ENCODE measurements at regions not wholly inside any gene's neighbourhood (a gene's known extent, or its start where the extent isn't known, plus 50 kb on each side); places are given as distances from the start of the nearest gene placed in this dataset.

- Histone ChIP-seq H3K9me3 (ENCODE audit: control insufficient read depth, low read depth, low read length) (no peaks in the 10 kb centered on the region), H3K4me3 (ENCODE audit: control insufficient read depth in 2 of 3, extremely low read depth in 1 of 3, insufficient read depth in 2 of 3, low read depth in 1 of 3, low read length in 3 of 3) (no peak overlapping the region), H3K9me1 (ENCODE audit: control insufficient read depth, extremely low read depth, insufficient read depth, low read length) (no peaks in the 10 kb centered on the region), H3K4me2 (ENCODE audit: control insufficient read depth, extremely low read depth, insufficient read depth, low read depth, low read length) (no peak overlapping the region), H4K20me1 (ENCODE audit: control insufficient read depth, extremely low read depth, insufficient read depth, low read length) (no peaks in the 10 kb centered on the region), H3K79me2 (ENCODE audit: control insufficient read depth, insufficient read depth, low read length) (no peaks in the 10 kb centered on the region), H3K9ac (ENCODE audit: control insufficient read depth, extremely low read depth, insufficient read depth, low read length) (no peak overlapping the region), H3K36me3 (ENCODE audit: control insufficient read depth in 2 of 2, extremely low read depth in 1 of 2, insufficient read depth in 2 of 2, low read length in 2 of 2) (no peaks in the 10 kb centered on the region), H3K27ac (ENCODE audit: control insufficient read depth, insufficient read depth, low read length) (no peak overlapping the region), H3K4me1 (ENCODE audit: control insufficient read depth, extremely low read depth, insufficient read depth, low read length) (no peaks in the 10 kb centered on the region), H2AFZ (ENCODE audit: control insufficient read depth, low read length) (no peak overlapping the region), H3K27me3 (ENCODE audit: control insufficient read depth, extremely low read depth, insufficient read depth, low read length) (no peaks in the 10 kb centered on the region)
- dilution Hi-C loops (cut with MboI; ENCODE audit: extremely low pct_ligation_motif_present, low sequenced_read_pairs): no loop called here
- no peak for DNase-seq (ENCODE audit: low read depth, low spot score)
- no peak for FAIRE-seq
- TF ChIP-seq EZH2 (IDR thresholded peaks at IDR 0.05; ENCODE audit: low read length): no peak
- TF ChIP-seq CTCF (optimal IDR thresholded peaks at IDR 0.05 in 1 of 3, IDR thresholded peaks at IDR 0.05 in 1 of 3, conservative IDR thresholded peaks at IDR 0.05 in 1 of 3; ENCODE audit: extremely low read depth in 1 of 3, insufficient read depth in 2 of 3, low read length in 3 of 3): no peak
Measured at GRCh38 chr1:48107516-48107915, 110.3 kb upstream of the TRABD2B start.

GRCh38 chr1:48106049-48106448 lies 108.9 kb upstream of the TRABD2B start:
- no peak overlapping the region for H3K27ac ChIP-seq (ENCODE audit: control insufficient read depth, insufficient read depth, low read length)
- DNase-seq (ENCODE audit: low read depth, low spot score): no peak
- no peaks in the 10 kb centered on the region for H4K20me1 ChIP-seq (ENCODE audit: control insufficient read depth, extremely low read depth, insufficient read depth, low read length)
- no peak for FAIRE-seq
- H3K9me1 ChIP-seq (ENCODE audit: control insufficient read depth, extremely low read depth, insufficient read depth, low read length): no peaks in the 10 kb centered on the region
- no peak for TF ChIP-seq EZH2 (IDR thresholded peaks at IDR 0.05; ENCODE audit: low read length)
- no peak for TF ChIP-seq CTCF (optimal IDR thresholded peaks at IDR 0.05 in 1 of 3, IDR thresholded peaks at IDR 0.05 in 1 of 3, conservative IDR thresholded peaks at IDR 0.05 in 1 of 3; ENCODE audit: extremely low read depth in 1 of 3, insufficient read depth in 2 of 3, low read length in 3 of 3)
- H3K4me3 ChIP-seq (ENCODE audit: control insufficient read depth in 2 of 3, extremely low read depth in 1 of 3, insufficient read depth in 2 of 3, low read depth in 1 of 3, low read length in 3 of 3): no peak overlapping the region
- no peaks in the 10 kb centered on the region for H3K9me3 ChIP-seq (ENCODE audit: control insufficient read depth, low read depth, low read length)
- H3K36me3 ChIP-seq (ENCODE audit: control insufficient read depth in 2 of 2, extremely low read depth in 1 of 2, insufficient read depth in 2 of 2, low read length in 2 of 2): no peaks in the 10 kb centered on the region
- no peaks in the 10 kb centered on the region for H3K4me1 ChIP-seq (ENCODE audit: control insufficient read depth, extremely low read depth, insufficient read depth, low read length)
- H3K27me3 ChIP-seq (ENCODE audit: control insufficient read depth, extremely low read depth, insufficient read depth, low read length): no peaks in the 10 kb centered on the region
- H3K9ac ChIP-seq (ENCODE audit: control insufficient read depth, extremely low read depth, insufficient read depth, low read length): no peak overlapping the region
- dilution Hi-C loops (cut with MboI; ENCODE audit: extremely low pct_ligation_motif_present, low sequenced_read_pairs): no loop called here
- no peak overlapping the region for H2AFZ ChIP-seq (ENCODE audit: control insufficient read depth, low read length)
- no peaks in the 10 kb centered on the region for H3K79me2 ChIP-seq (ENCODE audit: control insufficient read depth, insufficient read depth, low read length)
- H3K4me2 ChIP-seq (ENCODE audit: control insufficient read depth, extremely low read depth, insufficient read depth, low read depth, low read length): no peak overlapping the region
